Activated CD8-positive, alpha-beta memory T cell treated with anti-CD3 and anti-CD28 coated beads, Interleukin-2, amount 50 U/mL, for 48 hours (primary cell): ENCODE measurements at regions not wholly inside any gene's neighbourhood (a gene's known extent, or its start where the extent isn't known, plus 50 kb on each side); places are given as distances from the start of the nearest gene placed in this dataset.
A peak's percentile ranks its signal among the peaks of the same experiment; 100 is the strongest.

ENCODE experiments used
- DNase-seq: peaks from one replicate; pipeline ENCODE4 v3.0.0-alpha.2; 2020

- no peak for DNase-seq
These were observed 162.7 kb downstream of the ARL4C start for GRCh38 chr2:234334151-234334550.

- DNase-seq, result no peak
These were observed 163.4 kb downstream of the ARL4C start for GRCh38 chr2:234333168-234334130.

- no peak for DNase-seq
These were observed 164.9 kb downstream of the ARL4C start for GRCh38 chr2:234331966-234332365.

GRCh38 chr2:234331566-234331965 is 165.3 kb downstream of the ARL4C start:
- no peak for DNase-seq

- no peak for DNase-seq
These were observed 166.0 kb downstream of the ARL4C start for GRCh38 chr2:234330902-234331301.

GRCh38 chr2:234329202-234329960 is 167.5 kb downstream of the ARL4C start:
- DNase-seq, result no peak

GRCh38 chr2:234328444-234328990 is 168.4 kb downstream of the ARL4C start:
- DNase-seq, result no peak

- DNase-seq, result no peak
These were observed 170.2 kb downstream of the ARL4C start for GRCh38 chr2:234326694-234327093.

- DNase-seq, result no peak
These were observed 172.8 kb downstream of the ARL4C start for GRCh38 chr2:234324116-234324515.

GRCh38 chr2:234322766-234323465 is 174.0 kb downstream of the ARL4C start:
- DNase-seq, result no peak

- no peak for DNase-seq
These were observed 176.8 kb downstream of the ARL4C start for GRCh38 chr2:234320066-234320465.

GRCh38 chr2:234318361-234318760 is 178.5 kb downstream of the ARL4C start:
- no peak for DNase-seq

- DNase-seq, result no peak
These were observed 183.3 kb downstream of the ARL4C start for GRCh38 chr2:234313558-234313957.

GRCh38 chr2:234310166-234310565 is 186.7 kb downstream of the ARL4C start:
- DNase-seq, result no peak

- no peak for DNase-seq
These were observed 187.4 kb downstream of the ARL4C start for GRCh38 chr2:234309431-234309830.

- peak; percentile 66 for DNase-seq
These were observed 188.1 kb downstream of the ARL4C start for GRCh38 chr2:234308813-234309195.

GRCh38 chr2:234308073-234308812 is 188.6 kb downstream of the ARL4C start:
- DNase-seq, result no peak

- DNase-seq, result no peak
These were observed 189.4 kb downstream of the ARL4C start for GRCh38 chr2:234307322-234307961.

GRCh38 chr2:234306426-234307173 is 190.3 kb downstream of the ARL4C start:
- no peak for DNase-seq

- no peak for DNase-seq
These were observed 191.0 kb downstream of the ARL4C start for GRCh38 chr2:234305846-234306245.

- no peak for DNase-seq
These were observed 191.9 kb downstream of the ARL4C start for GRCh38 chr2:234304950-234305349.
